CD1c-positive myeloid dendritic cell (primary cell): ENCODE measurements at regions not wholly inside any gene's neighbourhood (a gene's known extent, or its start where the extent isn't known, plus 50 kb on each side); places are given as distances from the start of the nearest gene placed in this dataset.
"Not testable (repeated sequence)": the region's sequence is repeated elsewhere in the genome, so short reads cannot be mapped to it uniquely, and the experiment has no call there.

Source experiments
- DNase-seq: peaks from one replicate; pipeline ENCODE4 v3.0.0-alpha.2; 2016; ENCODE audit errors: extremely low spot score

- DNase-seq: no peak
Observed at GRCh38 chr7:24134535-24134934, 149.5 kb upstream of the NPY start.

GRCh38 chr7:24135003-24135817 lies 148.8 kb upstream of the NPY start:
- no peak for DNase-seq

GRCh38 chr7:24137338-24137737 lies 146.7 kb upstream of the NPY start:
- DNase-seq: no peak

GRCh38 chr7:24138343-24138742 lies 145.6 kb upstream of the NPY start:
- DNase-seq: no peak

- no peak for DNase-seq
Observed at GRCh38 chr7:24140001-24140400, 144.0 kb upstream of the NPY start.

- DNase-seq: no peak
Observed at GRCh38 chr7:24141874-24142509, 142.0 kb upstream of the NPY start.

- DNase-seq: no peak
Observed at GRCh38 chr7:24143547-24143946, 140.4 kb upstream of the NPY start.

- DNase-seq: no peak
Observed at GRCh38 chr7:24151944-24152343, 132.0 kb upstream of the NPY start.

- no peak for DNase-seq
Observed at GRCh38 chr7:24152356-24152755, 131.6 kb upstream of the NPY start.

- DNase-seq: no peak
Observed at GRCh38 chr7:24152877-24153472, 131.0 kb upstream of the NPY start.

GRCh38 chr7:24157666-24158065 lies 126.3 kb upstream of the NPY start:
- DNase-seq: no peak

GRCh38 chr7:24158975-24159374 lies 125.0 kb upstream of the NPY start:
- no peak for DNase-seq

GRCh38 chr7:24164401-24164800 lies 119.6 kb upstream of the NPY start:
- no peak for DNase-seq

- peak; percentile 5 for DNase-seq
Observed at GRCh38 chr7:24169077-24169624, 114.8 kb upstream of the NPY start.

GRCh38 chr7:24171951-24172350 lies 112.0 kb upstream of the NPY start:
- not testable (repeated sequence) for DNase-seq

- no peak for DNase-seq
Observed at GRCh38 chr7:24172856-24173255, 111.1 kb upstream of the NPY start.

- DNase-seq: no peak
Observed at GRCh38 chr7:24175603-24176002, 108.4 kb upstream of the NPY start.

GRCh38 chr7:24178811-24179570 lies 105.0 kb upstream of the NPY start:
- DNase-seq: no peak

GRCh38 chr7:24191362-24191761 lies 92.6 kb upstream of the NPY start:
- DNase-seq: no peak

GRCh38 chr7:24192053-24192452 lies 91.9 kb upstream of the NPY start:
- no peak for DNase-seq

GRCh38 chr7:24192691-24193090 lies 91.3 kb upstream of the NPY start:
- no peak for DNase-seq

- DNase-seq: no peak
Observed at GRCh38 chr7:24197852-24198251, 86.1 kb upstream of the NPY start.
